Liver (tissue), 8 donors: ENCODE measurements at regions not wholly inside any gene's neighbourhood (a gene's known extent, or its start where the extent isn't known, plus 50 kb on each side); places are given as distances from the start of the nearest gene placed in this dataset.

Experiments used
- DNase-seq: peaks from one replicate; pipeline ENCODE4 v3.0.0-alpha.2; 2017; ENCODE audit warnings: low spot score
- H3K27ac ChIP-seq, 2 donors: one replicate each; pipeline ENCODE4 v1.7.0; 2013; ENCODE audit warnings: inconsistent platforms in 2 of 2, low read length in 2 of 2, control low read depth in 1 of 2, low read depth in 1 of 2, mild to moderate bottlenecking in 1 of 2
- H3K27me3 ChIP-seq, 4 donors: one replicate each; pipeline versions ENCODE4 v1.6.1 to v1.7.0; 2013; ENCODE audit warnings: low read length in 3 of 4, inconsistent platforms in 1 of 4, mild to moderate bottlenecking in 1 of 4, moderate library complexity in 1 of 4; ENCODE audit not compliant: control insufficient read depth in 4 of 4, insufficient read depth in 4 of 4
- H3K36me3 ChIP-seq, 4 donors: one replicate each; pipeline versions ENCODE4 v1.6.1 to v1.7.0; 2013; ENCODE audit warnings: low read length in 3 of 4, mild to moderate bottlenecking in 3 of 4, low read depth in 1 of 4, moderate library complexity in 1 of 4; ENCODE audit not compliant: control insufficient read depth in 4 of 4, insufficient read depth in 3 of 4
- H3K4me1 ChIP-seq, 4 donors: one replicate each; pipeline versions ENCODE4 v1.6.1 to v1.7.0; 2013; ENCODE audit warnings: low read length in 3 of 4, mild to moderate bottlenecking in 3 of 4, moderate library complexity in 1 of 4; ENCODE audit not compliant: control insufficient read depth in 4 of 4, insufficient read depth in 4 of 4
- H3K4me3 ChIP-seq, 3 donors: one replicate each; pipeline versions ENCODE4 v1.6.1 to v1.7.0; 2013; ENCODE audit warnings: low read length in 3 of 3, control low read depth in 1 of 3, low read depth in 1 of 3, mild to moderate bottlenecking in 1 of 3
- H3K9ac ChIP-seq, 2 donors: one replicate each; pipeline ENCODE4 v1.7.0; 2013; ENCODE audit warnings: low read length in 2 of 2, mild to moderate bottlenecking in 2 of 2, moderate library complexity in 2 of 2, control low read depth in 1 of 2, low read depth in 1 of 2
- H3K9me3 ChIP-seq, 4 donors: one replicate each; pipeline versions ENCODE4 v1.6.1 to v1.7.0; 2013; ENCODE audit warnings: low read length in 3 of 4; ENCODE audit not compliant: control insufficient read depth in 4 of 4
- EGR1 ChIP-seq, 2 donors: IDR thresholded peaks; 2 replicates each; pipeline ENCODE4 v1.6.1; 2016 to 2018; ENCODE audit warnings: antibody characterized with exemption in 2 of 2, low read depth in 2 of 2
- FOXA1 ChIP-seq: IDR thresholded peaks from 2 replicates; pipeline ENCODE4 v1.6.1; 2016; ENCODE audit warnings: antibody characterized with exemption
- FOXA2 ChIP-seq: IDR thresholded peaks from 2 replicates; pipeline ENCODE4 v1.6.1; 2016; ENCODE audit warnings: antibody characterized with exemption
- GABPA ChIP-seq, 2 donors: IDR thresholded peaks in 1 of 2; conservative IDR thresholded peaks in 1 of 2; 2 replicates each; pipeline ENCODE4 v1.6.1; 2016; ENCODE audit warnings: antibody characterized with exemption in 2 of 2, mild to moderate bottlenecking in 1 of 2, moderate library complexity in 1 of 2
- HNF4A ChIP-seq, 2 donors: conservative IDR thresholded peaks; 2 replicates each; pipeline ENCODE4 v1.6.1; 2016; ENCODE audit warnings: antibody characterized with exemption in 2 of 2, mild to moderate bottlenecking in 2 of 2
- HNF4G ChIP-seq: IDR thresholded peaks from 2 replicates; pipeline ENCODE4 v1.6.1; 2016; ENCODE audit warnings: antibody characterized with exemption
- JUND ChIP-seq, 2 donors: IDR thresholded peaks; 2 replicates each; pipeline ENCODE4 v1.6.1; 2016; ENCODE audit warnings: antibody characterized with exemption in 2 of 2
- NR2F2 ChIP-seq: IDR thresholded peaks from 2 replicates; pipeline ENCODE4 v1.6.1; 2016; ENCODE audit warnings: antibody characterized with exemption
- RAD21 ChIP-seq, 2 donors: IDR thresholded peaks; 2 replicates each; pipeline ENCODE4 v1.6.1; 2016; ENCODE audit warnings: antibody characterized with exemption in 2 of 2, mild to moderate bottlenecking in 2 of 2
- RXRA ChIP-seq, 2 donors: IDR thresholded peaks; 2 replicates each; pipeline ENCODE4 v1.6.1; 2017 to 2018; ENCODE audit warnings: antibody characterized with exemption in 2 of 2, mild to moderate bottlenecking in 1 of 2
- SP1 ChIP-seq: IDR thresholded peaks from 2 replicates; pipeline ENCODE4 v1.6.1; 2018; ENCODE audit warnings: antibody characterized with exemption, mild to moderate bottlenecking
- TAF1 ChIP-seq: conservative IDR thresholded peaks from 2 replicates; pipeline ENCODE4 v1.6.1; 2016; ENCODE audit warnings: antibody characterized with exemption, mild to moderate bottlenecking
- YY1 ChIP-seq: IDR thresholded peaks from 2 replicates; pipeline ENCODE4 v1.6.1; 2016; ENCODE audit warnings: antibody characterized with exemption, mild to moderate bottlenecking
- WGBS: extraction: QIAGEN DNeasy Blood & Tissue Kit; methylation state at CpG from one replicate; pipeline ENCODE4 v1.1.7; 2013; 5-methylcytosine and 5-hydroxymethylcytosine counted together
- TF ChIP-seq, protein P1 (sequence below): fragments of 150-350 bp; IDR thresholded peaks from 2 replicates; pipeline ENCODE4 v1.5.1; 2017; ENCODE audit warnings: improper control_type of control experiment, low read depth, low read length; ENCODE audit not compliant: missing input control
- TF ChIP-seq, protein P2 (sequence below): IDR thresholded peaks from 2 replicates; pipeline ENCODE4 v1.6.1; 2016; ENCODE audit warnings: antibody characterized with exemption
- TF ChIP-seq, protein P3 (sequence below): IDR thresholded peaks from 2 replicates; pipeline ENCODE4 v1.6.1; 2016; ENCODE audit warnings: antibody characterized with exemption
- TF ChIP-seq, protein P4 (sequence below): IDR thresholded peaks from 2 replicates; pipeline ENCODE4 v1.6.1; 2016; ENCODE audit warnings: antibody characterized with exemption
- TF ChIP-seq, protein P5 (sequence below): IDR thresholded peaks from 2 replicates; pipeline ENCODE4 v1.6.1; 2016; ENCODE audit warnings: antibody characterized with exemption, mild to moderate bottlenecking
- donor health status: healthy.
- donor health status: healthy.
- donor health status: healthy.
- donor health status: healthy.
- donor health status: healthy.

DNA sequence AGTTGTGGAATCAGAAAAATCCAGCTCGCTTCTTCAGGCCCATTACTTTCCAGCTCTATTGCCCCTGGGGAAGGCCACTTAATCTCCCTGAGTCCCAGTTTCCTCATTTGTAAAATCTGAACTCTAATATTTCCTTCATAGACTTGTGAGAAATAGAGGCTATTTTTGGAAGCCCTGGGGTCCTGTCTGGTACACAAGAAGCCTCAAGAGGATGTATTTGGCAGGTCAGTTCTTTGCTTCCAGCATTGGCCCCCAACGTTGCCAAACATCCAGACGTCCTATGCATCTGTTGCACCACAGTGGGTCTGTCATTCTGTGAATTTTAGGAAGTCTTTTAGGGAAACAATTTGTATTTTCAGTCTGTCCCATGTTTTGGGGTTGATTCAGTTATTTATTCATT is 525.9 kb downstream of the EBF1 start:
- no peak for DNase-seq
- H3K27me3 ChIP-seq = no peaks in the 10 kb centered on the region
- peaks cover 0 to 5% (median 0%) of the 10 kb centered on the region in 4 donors for H3K9me3 ChIP-seq
- no peaks in the 10 kb centered on the region for H3K4me1 ChIP-seq
- H3K4me3 ChIP-seq = no peak overlapping the region
- no peak overlapping the region for H3K9ac ChIP-seq
- no peaks in the 10 kb centered on the region for H3K36me3 ChIP-seq
- H3K27ac ChIP-seq = no peak overlapping the region
- TF ChIP-seq, protein P1, sequence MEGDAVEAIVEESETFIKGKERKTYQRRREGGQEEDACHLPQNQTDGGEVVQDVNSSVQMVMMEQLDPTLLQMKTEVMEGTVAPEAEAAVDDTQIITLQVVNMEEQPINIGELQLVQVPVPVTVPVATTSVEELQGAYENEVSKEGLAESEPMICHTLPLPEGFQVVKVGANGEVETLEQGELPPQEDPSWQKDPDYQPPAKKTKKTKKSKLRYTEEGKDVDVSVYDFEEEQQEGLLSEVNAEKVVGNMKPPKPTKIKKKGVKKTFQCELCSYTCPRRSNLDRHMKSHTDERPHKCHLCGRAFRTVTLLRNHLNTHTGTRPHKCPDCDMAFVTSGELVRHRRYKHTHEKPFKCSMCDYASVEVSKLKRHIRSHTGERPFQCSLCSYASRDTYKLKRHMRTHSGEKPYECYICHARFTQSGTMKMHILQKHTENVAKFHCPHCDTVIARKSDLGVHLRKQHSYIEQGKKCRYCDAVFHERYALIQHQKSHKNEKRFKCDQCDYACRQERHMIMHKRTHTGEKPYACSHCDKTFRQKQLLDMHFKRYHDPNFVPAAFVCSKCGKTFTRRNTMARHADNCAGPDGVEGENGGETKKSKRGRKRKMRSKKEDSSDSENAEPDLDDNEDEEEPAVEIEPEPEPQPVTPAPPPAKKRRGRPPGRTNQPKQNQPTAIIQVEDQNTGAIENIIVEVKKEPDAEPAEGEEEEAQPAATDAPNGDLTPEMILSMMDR = no peak
- TF ChIP-seq GABPA (IDR thresholded peaks at IDR 0.05 in 1 of 2, conservative IDR thresholded peaks at IDR 0.05 in 1 of 2) (no peak), SP1 (no peak), HNF4A (conservative IDR thresholded peaks at IDR 0.05) (no peak), FOXA2 (no peak), HNF4G (no peak), JUND (IDR thresholded peaks at IDR 0.05) (no peak), EGR1 (IDR thresholded peaks at IDR 0.05; ENCODE audit: low read depth in 2 of 2) (no peak), NR2F2 (no peak)
- TF ChIP-seq, protein P2, sequence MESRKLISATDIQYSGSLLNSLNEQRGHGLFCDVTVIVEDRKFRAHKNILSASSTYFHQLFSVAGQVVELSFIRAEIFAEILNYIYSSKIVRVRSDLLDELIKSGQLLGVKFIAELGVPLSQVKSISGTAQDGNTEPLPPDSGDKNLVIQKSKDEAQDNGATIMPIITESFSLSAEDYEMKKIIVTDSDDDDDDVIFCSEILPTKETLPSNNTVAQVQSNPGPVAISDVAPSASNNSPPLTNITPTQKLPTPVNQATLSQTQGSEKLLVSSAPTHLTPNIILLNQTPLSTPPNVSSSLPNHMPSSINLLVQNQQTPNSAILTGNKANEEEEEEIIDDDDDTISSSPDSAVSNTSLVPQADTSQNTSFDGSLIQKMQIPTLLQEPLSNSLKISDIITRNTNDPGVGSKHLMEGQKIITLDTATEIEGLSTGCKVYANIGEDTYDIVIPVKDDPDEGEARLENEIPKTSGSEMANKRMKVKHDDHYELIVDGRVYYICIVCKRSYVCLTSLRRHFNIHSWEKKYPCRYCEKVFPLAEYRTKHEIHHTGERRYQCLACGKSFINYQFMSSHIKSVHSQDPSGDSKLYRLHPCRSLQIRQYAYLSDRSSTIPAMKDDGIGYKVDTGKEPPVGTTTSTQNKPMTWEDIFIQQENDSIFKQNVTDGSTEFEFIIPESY = no peak
- TF ChIP-seq, protein P3, sequence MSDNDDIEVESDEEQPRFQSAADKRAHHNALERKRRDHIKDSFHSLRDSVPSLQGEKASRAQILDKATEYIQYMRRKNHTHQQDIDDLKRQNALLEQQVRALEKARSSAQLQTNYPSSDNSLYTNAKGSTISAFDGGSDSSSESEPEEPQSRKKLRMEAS = no peak
- TF ChIP-seq, protein P4, sequence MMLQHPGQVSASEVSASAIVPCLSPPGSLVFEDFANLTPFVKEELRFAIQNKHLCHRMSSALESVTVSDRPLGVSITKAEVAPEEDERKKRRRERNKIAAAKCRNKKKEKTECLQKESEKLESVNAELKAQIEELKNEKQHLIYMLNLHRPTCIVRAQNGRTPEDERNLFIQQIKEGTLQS = no peak
- WGBS = 73% methylated on average over 3 of the region's 3 CpGs

DNA sequence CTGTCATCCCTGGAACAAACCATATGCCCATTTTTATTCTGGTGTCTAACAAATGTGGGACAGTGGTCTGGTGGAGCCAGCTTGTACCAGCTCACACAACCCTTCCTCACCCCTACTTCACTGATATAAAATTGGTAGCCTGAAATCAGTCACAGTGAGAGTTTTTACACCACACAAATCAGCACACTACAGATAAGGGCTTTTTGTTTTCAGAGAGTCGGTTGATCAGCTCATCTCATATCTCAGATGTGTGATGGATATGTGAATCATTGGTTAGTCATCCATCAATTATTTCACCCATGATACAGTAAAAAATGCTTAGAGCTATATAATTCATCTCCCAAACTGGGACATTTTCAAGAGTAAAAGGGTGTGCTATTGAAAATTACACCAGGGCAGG is 529.2 kb downstream of the EBF1 start:
- DNase-seq = no peak
- no peak overlapping the region for H3K27ac ChIP-seq
- no peaks in the 10 kb centered on the region for H3K27me3 ChIP-seq
- TF ChIP-seq RAD21 (IDR thresholded peaks at IDR 0.05) (no peak), GABPA (IDR thresholded peaks at IDR 0.05 in 1 of 2, conservative IDR thresholded peaks at IDR 0.05 in 1 of 2) (no peak), NR2F2 (no peak), YY1 (no peak), RXRA (IDR thresholded peaks at IDR 0.05) (no peak), TAF1 (no peak), JUND (IDR thresholded peaks at IDR 0.05) (no peak), HNF4G (no peak), FOXA1 (no peak), EGR1 (IDR thresholded peaks at IDR 0.05; ENCODE audit: low read depth in 2 of 2) (no peak), FOXA2 (no peak), SP1 (no peak), HNF4A (conservative IDR thresholded peaks at IDR 0.05) (no peak)
- TF ChIP-seq, protein P5, sequence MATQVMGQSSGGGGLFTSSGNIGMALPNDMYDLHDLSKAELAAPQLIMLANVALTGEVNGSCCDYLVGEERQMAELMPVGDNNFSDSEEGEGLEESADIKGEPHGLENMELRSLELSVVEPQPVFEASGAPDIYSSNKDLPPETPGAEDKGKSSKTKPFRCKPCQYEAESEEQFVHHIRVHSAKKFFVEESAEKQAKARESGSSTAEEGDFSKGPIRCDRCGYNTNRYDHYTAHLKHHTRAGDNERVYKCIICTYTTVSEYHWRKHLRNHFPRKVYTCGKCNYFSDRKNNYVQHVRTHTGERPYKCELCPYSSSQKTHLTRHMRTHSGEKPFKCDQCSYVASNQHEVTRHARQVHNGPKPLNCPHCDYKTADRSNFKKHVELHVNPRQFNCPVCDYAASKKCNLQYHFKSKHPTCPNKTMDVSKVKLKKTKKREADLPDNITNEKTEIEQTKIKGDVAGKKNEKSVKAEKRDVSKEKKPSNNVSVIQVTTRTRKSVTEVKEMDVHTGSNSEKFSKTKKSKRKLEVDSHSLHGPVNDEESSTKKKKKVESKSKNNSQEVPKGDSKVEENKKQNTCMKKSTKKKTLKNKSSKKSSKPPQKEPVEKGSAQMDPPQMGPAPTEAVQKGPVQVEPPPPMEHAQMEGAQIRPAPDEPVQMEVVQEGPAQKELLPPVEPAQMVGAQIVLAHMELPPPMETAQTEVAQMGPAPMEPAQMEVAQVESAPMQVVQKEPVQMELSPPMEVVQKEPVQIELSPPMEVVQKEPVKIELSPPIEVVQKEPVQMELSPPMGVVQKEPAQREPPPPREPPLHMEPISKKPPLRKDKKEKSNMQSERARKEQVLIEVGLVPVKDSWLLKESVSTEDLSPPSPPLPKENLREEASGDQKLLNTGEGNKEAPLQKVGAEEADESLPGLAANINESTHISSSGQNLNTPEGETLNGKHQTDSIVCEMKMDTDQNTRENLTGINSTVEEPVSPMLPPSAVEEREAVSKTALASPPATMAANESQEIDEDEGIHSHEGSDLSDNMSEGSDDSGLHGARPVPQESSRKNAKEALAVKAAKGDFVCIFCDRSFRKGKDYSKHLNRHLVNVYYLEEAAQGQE = no peak
- TF ChIP-seq, protein P3 = no peak
- TF ChIP-seq, protein P1 = no peak
- TF ChIP-seq, protein P2 = no peak
- TF ChIP-seq, protein P4 = no peak
- H3K36me3 ChIP-seq = no peaks in the 10 kb centered on the region
- no peaks in the 10 kb centered on the region for H3K9me3 ChIP-seq
- H3K4me3 ChIP-seq = no peak overlapping the region
- WGBS = 92% methylated on average over 1 of the region's 1 CpG
- H3K9ac ChIP-seq = no peak overlapping the region
- no peaks in the 10 kb centered on the region for H3K4me1 ChIP-seq
